GM23248 (cell line): ENCODE measurements at regions not wholly inside any gene's neighbourhood (a gene's known extent, or its start where the extent isn't known, plus 50 kb on each side); places are given as distances from the start of the nearest gene placed in this dataset.

Experiments used
- EZH2 ChIP-seq: fragments of 200-600 bp; sonication (generic); IDR thresholded peaks from 2 replicates; pipeline ENCODE4 v1.6.1; 2018; ENCODE audit warnings: antibody characterized with exemption, mild to moderate bottlenecking; ENCODE audit not compliant: insufficient read depth, poor library complexity, severe bottlenecking
- EZH2phosphoT487 ChIP-seq: fragments of 200-600 bp; sonication (generic); IDR thresholded peaks from 2 replicates; pipeline ENCODE4 v1.6.1; 2018; ENCODE audit warnings: antibody characterized with exemption, moderate library complexity, mild to moderate bottlenecking, low read depth; ENCODE audit not compliant: insufficient read depth

GRCh38 chr12:116661341-116661740 lies 76.5 kb downstream of the SPRING1 start:
- no peak for TF ChIP-seq EZH2phosphoT487
- TF ChIP-seq EZH2: no peak
